GM18858 (cell line): ENCODE measurements at regions not wholly inside any gene's neighbourhood (a gene's known extent, or its start where the extent isn't known, plus 50 kb on each side); places are given as distances from the start of the nearest gene placed in this dataset.
A peak's percentile ranks its signal among the peaks of the same experiment; 100 is the strongest.
"Not testable (repeated sequence)": the region's sequence is repeated elsewhere in the genome, so short reads cannot be mapped to it uniquely, and the experiment has no call there.

Experiments used
- ATAC-seq: cut with Tn5 transposase; IDR thresholded peaks from one replicate; pipeline ENCODE4 v1.9.1; 2021; ENCODE audit not compliant: unreplicated experiment

- ATAC-seq: not testable (repeated sequence)
These were observed 53.1 kb upstream of the TMEM252 start for GRCh38 chr9:68593760-68594159.

GRCh38 chr9:68595868-68596267 lies 55.2 kb upstream of the TMEM252 start:
- ATAC-seq: no peak

GRCh38 chr9:68597362-68597997 lies 56.8 kb upstream of the TMEM252 start:
- no peak for ATAC-seq

GRCh38 chr9:68599826-68600225 lies 59.1 kb upstream of the TMEM252 start:
- no peak for ATAC-seq

- no peak for ATAC-seq
These were observed 60.4 kb upstream of the TMEM252 start for GRCh38 chr9:68601081-68601480.

- ATAC-seq: no peak
These were observed 62.7 kb upstream of the TMEM252 start for GRCh38 chr9:68603371-68603770.

- no peak for ATAC-seq
These were observed 68.1 kb upstream of the TMEM252 start for GRCh38 chr9:68608763-68609162.

- ATAC-seq: no peak
These were observed 69.3 kb upstream of the TMEM252 start for GRCh38 chr9:68609901-68610415.

- ATAC-seq: no peak
These were observed 73.4 kb upstream of the TMEM252 start for GRCh38 chr9:68614121-68614520.

- ATAC-seq: not testable (repeated sequence)
These were observed 76.3 kb upstream of the TMEM252 start for GRCh38 chr9:68617011-68617410.

- no peak for ATAC-seq
These were observed 78.4 kb upstream of the TMEM252 start for GRCh38 chr9:68619072-68619471.

- no peak for ATAC-seq
These were observed 79.0 kb upstream of the TMEM252 start for GRCh38 chr9:68619636-68620035.

- no peak for ATAC-seq
These were observed 79.5 kb upstream of the PIP5K1B start for GRCh38 chr9:68625559-68625958.

GRCh38 chr9:68626526-68626925 lies 78.5 kb upstream of the PIP5K1B start:
- no peak for ATAC-seq

GRCh38 chr9:68627104-68627503 lies 77.9 kb upstream of the PIP5K1B start:
- ATAC-seq: no peak

GRCh38 chr9:68627594-68627993 lies 77.4 kb upstream of the PIP5K1B start:
- no peak for ATAC-seq

- no peak for ATAC-seq
These were observed 76.0 kb upstream of the PIP5K1B start for GRCh38 chr9:68629042-68629441.

- ATAC-seq: no peak
These were observed 73.2 kb upstream of the PIP5K1B start for GRCh38 chr9:68631811-68632210.

- ATAC-seq: no peak
These were observed 68.0 kb upstream of the PIP5K1B start for GRCh38 chr9:68637020-68637419.

GRCh38 chr9:68639261-68639660 lies 65.8 kb upstream of the PIP5K1B start:
- not testable (repeated sequence) for ATAC-seq

- peak; percentile 34 for ATAC-seq
These were observed 64.5 kb upstream of the PIP5K1B start for GRCh38 chr9:68640421-68641089.
